Stimulated activated CD8-positive, alpha-beta memory T cell treated with anti-CD3 and anti-CD28 coated beads, Interleukin-4, amount 100 ng/mL, for 48 hours (primary cell): ENCODE measurements at regions not wholly inside any gene's neighbourhood (a gene's known extent, or its start where the extent isn't known, plus 50 kb on each side); places are given as distances from the start of the nearest gene placed in this dataset.

Experiments
- DNase-seq: peaks from one replicate; pipeline ENCODE4 v3.0.0-alpha.2; 2020

GRCh38 chr19:30083125-30083681 is 141.2 kb downstream of the URI1 start:
- DNase-seq = no peak

- no peak for DNase-seq
Measured at GRCh38 chr19:30083701-30084156, 141.7 kb downstream of the URI1 start.

- DNase-seq = no peak
Measured at GRCh38 chr19:30084390-30084819, 142.4 kb downstream of the URI1 start.

- DNase-seq = peak; percentile 25
Measured at GRCh38 chr19:30085394-30085793, 143.4 kb downstream of the URI1 start.

- DNase-seq = no peak
Measured at GRCh38 chr19:30086220-30086619, 144.2 kb downstream of the URI1 start.

- DNase-seq = no peak
Measured at GRCh38 chr19:30086916-30087315, 144.9 kb downstream of the URI1 start.

GRCh38 chr19:30087381-30088138 is 145.5 kb downstream of the URI1 start:
- no peak for DNase-seq

GRCh38 chr19:30088567-30088966 is 146.5 kb downstream of the URI1 start:
- DNase-seq = no peak

- no peak for DNase-seq
Measured at GRCh38 chr19:30089086-30089665, 147.1 kb downstream of the URI1 start.

- DNase-seq = no peak
Measured at GRCh38 chr19:30090476-30090875, 148.4 kb downstream of the URI1 start.

- no peak for DNase-seq
Measured at GRCh38 chr19:30090963-30091362, 148.9 kb downstream of the URI1 start.

- DNase-seq = no peak
Measured at GRCh38 chr19:30091456-30091855, 149.4 kb downstream of the URI1 start.

GRCh38 chr19:30091856-30092255 is 149.8 kb downstream of the URI1 start:
- no peak for DNase-seq

- DNase-seq = no peak
Measured at GRCh38 chr19:30092721-30093569, 150.9 kb downstream of the URI1 start.

- no peak for DNase-seq
Measured at GRCh38 chr19:30093966-30094755, 152.1 kb downstream of the URI1 start.

GRCh38 chr19:30094756-30095140 is 152.7 kb downstream of the URI1 start:
- no peak for DNase-seq

- DNase-seq = no peak
Measured at GRCh38 chr19:30095171-30095570, 153.1 kb downstream of the URI1 start.

GRCh38 chr19:30096596-30097370 is 154.7 kb downstream of the URI1 start:
- DNase-seq = no peak

GRCh38 chr19:30097746-30098280 is 155.8 kb downstream of the URI1 start:
- no peak for DNase-seq

- DNase-seq = no peak
Measured at GRCh38 chr19:30102239-30102638, 160.2 kb downstream of the URI1 start.

GRCh38 chr19:30102666-30103065 is 160.6 kb downstream of the URI1 start:
- DNase-seq = no peak
